Osteoblast (primary cell): ENCODE measurements at regions not wholly inside any gene's neighbourhood (a gene's known extent, or its start where the extent isn't known, plus 50 kb on each side); places are given as distances from the start of the nearest gene placed in this dataset.

Experiments
- DNase-seq: peaks from one replicate; pipeline ENCODE4 v3.0.0; 2011; ENCODE audit warnings: low spot score, mixed read lengths; ENCODE audit not compliant: insufficient read length; ENCODE audit errors: missing footprints
- H2AFZ ChIP-seq: 2 replicates; pipeline ENCODE4 v1.6.0; 2011; ENCODE audit warnings: mild to moderate bottlenecking, low read length
- H3K27ac ChIP-seq: 2 replicates; pipeline ENCODE4 v1.5.1; 2011; ENCODE audit warnings: mild to moderate bottlenecking, low read depth, low read length, moderate library complexity
- H3K27me3 ChIP-seq: 2 replicates; pipeline ENCODE4 v1.6.0; 2012; ENCODE audit warnings: mild to moderate bottlenecking, control low read depth, inconsistent platforms, low read length, moderate library complexity; ENCODE audit not compliant: insufficient read depth
- H3K36me3 ChIP-seq: 2 replicates; pipeline ENCODE4 v1.5.1; 2011; ENCODE audit warnings: mild to moderate bottlenecking, low read length, control low read depth, moderate library complexity; ENCODE audit not compliant: insufficient read depth
- H3K4me1 ChIP-seq: 2 replicates; pipeline ENCODE4 v1.5.1; 2011; ENCODE audit warnings: mild to moderate bottlenecking, low read length, control low read depth, moderate library complexity; ENCODE audit not compliant: insufficient read depth
- H3K4me2 ChIP-seq: 2 replicates; pipeline ENCODE4 v1.6.0; 2011; ENCODE audit warnings: mild to moderate bottlenecking, low read length; ENCODE audit not compliant: insufficient read depth
- H3K4me3 ChIP-seq: fragments of 200-600 bp; sonication (generic); 3 replicates; pipeline ENCODE4 v1.5.1; 2012; ENCODE audit warnings: mild to moderate bottlenecking, low read length, inconsistent platforms; ENCODE audit not compliant: insufficient read depth
- H3K79me2 ChIP-seq: 2 replicates; pipeline ENCODE4 v1.6.0; 2012; ENCODE audit warnings: mild to moderate bottlenecking, low read length, control low read depth, inconsistent platforms; ENCODE audit not compliant: insufficient read depth
- H3K9me3 ChIP-seq: 2 replicates; pipeline ENCODE4 v1.5.1; 2011; ENCODE audit warnings: low read depth, low read length, control low read depth
- H4K20me1 ChIP-seq: 2 replicates; pipeline ENCODE4 v1.6.0; 2012; ENCODE audit warnings: mild to moderate bottlenecking, low read length, control low read depth; ENCODE audit not compliant: insufficient read depth
- CTCF ChIP-seq: IDR thresholded peaks from 2 replicates; pipeline ENCODE4 v1.5.1; 2011; ENCODE audit warnings: mild to moderate bottlenecking, low read depth, low read length, moderate library complexity; ENCODE audit errors: extremely low read depth

GRCh38 chr12:42705863-42706262 lies 116.3 kb upstream of the PRICKLE1 start:
- TF ChIP-seq CTCF: no peak
- H2AFZ ChIP-seq: no peak overlapping the region
- H3K36me3 ChIP-seq: no peaks in the 10 kb centered on the region
- peak; percentile 63 for DNase-seq
- H3K27ac ChIP-seq: no peak overlapping the region
- H3K4me2 ChIP-seq: no peak overlapping the region
- no peaks in the 10 kb centered on the region for H3K79me2 ChIP-seq
- H3K4me3 ChIP-seq: no peak overlapping the region
- peaks cover 12% of the 10 kb centered on the region for H3K27me3 ChIP-seq
- no peaks in the 10 kb centered on the region for H4K20me1 ChIP-seq
- H3K9me3 ChIP-seq: no peaks in the 10 kb centered on the region
- peaks cover 3% of the 10 kb centered on the region for H3K4me1 ChIP-seq

- Histone ChIP-seq H3K4me1 (peaks cover 3% of the 10 kb centered on the region), H3K79me2 (no peaks in the 10 kb centered on the region), H3K36me3 (no peaks in the 10 kb centered on the region), H3K4me3 (no peak overlapping the region), H3K27me3 (peaks cover 12% of the 10 kb centered on the region), H4K20me1 (no peaks in the 10 kb centered on the region), H3K9me3 (no peaks in the 10 kb centered on the region), H3K27ac (no peak overlapping the region), H2AFZ (no peak overlapping the region), H3K4me2 (no peak overlapping the region)
- DNase-seq: no peak
- no peak for TF ChIP-seq CTCF
Measured at GRCh38 chr12:42704810-42705401, 115.4 kb upstream of the PRICKLE1 start.

DNA sequence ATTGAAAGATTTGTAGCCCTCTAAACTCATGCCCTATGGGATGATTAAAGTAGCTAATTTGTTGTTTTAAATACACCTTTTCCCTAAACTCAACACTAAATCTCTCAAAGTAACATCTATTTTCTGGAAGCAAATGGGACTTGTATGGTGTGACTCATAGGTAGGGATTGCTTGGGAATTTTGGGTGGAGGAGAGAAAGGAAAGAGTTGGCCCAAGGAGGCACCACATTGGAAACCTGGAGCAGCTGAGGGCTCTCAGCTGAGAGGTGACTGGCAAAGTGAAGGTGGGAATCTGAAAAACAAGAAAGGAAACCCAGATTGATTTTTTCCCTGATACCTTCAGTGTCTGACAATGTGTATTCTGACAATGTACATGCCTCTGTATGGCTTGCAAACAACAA lies 114.8 kb upstream of the PRICKLE1 start:
- H3K36me3 ChIP-seq: no peaks in the 10 kb centered on the region
- no peak overlapping the region for H3K4me2 ChIP-seq
- H3K4me3 ChIP-seq: no peak overlapping the region
- H3K27me3 ChIP-seq: peaks cover 12% of the 10 kb centered on the region
- H3K79me2 ChIP-seq: no peaks in the 10 kb centered on the region
- DNase-seq: no peak
- H3K27ac ChIP-seq: no peak overlapping the region
- H3K4me1 ChIP-seq: peaks cover 3% of the 10 kb centered on the region
- no peak overlapping the region for H2AFZ ChIP-seq
- H4K20me1 ChIP-seq: no peaks in the 10 kb centered on the region
- TF ChIP-seq CTCF: no peak
- H3K9me3 ChIP-seq: no peaks in the 10 kb centered on the region

- Histone ChIP-seq H3K27ac (no peak overlapping the region), H3K4me1 (peaks cover 8% of the 10 kb centered on the region), H3K36me3 (no peaks in the 10 kb centered on the region), H3K4me2 (no peak overlapping the region), H3K79me2 (no peaks in the 10 kb centered on the region), H3K9me3 (no peaks in the 10 kb centered on the region), H2AFZ (no peak overlapping the region), H3K4me3 (no peak overlapping the region), H4K20me1 (no peaks in the 10 kb centered on the region), H3K27me3 (peaks cover 9% of the 10 kb centered on the region)
- no peak for TF ChIP-seq CTCF
- DNase-seq: no peak
Measured at GRCh38 chr12:42701084-42701483, 111.5 kb upstream of the PRICKLE1 start.
